ENCODE measurements at regions not wholly inside any gene's neighbourhood (a gene's known extent, or its start where the extent isn't known, plus 50 kb on each side); places are given as distances from the start of the nearest gene placed in this dataset.

GRCh38 chr2:120653871-120654270, 81.8 kb upstream of the GLI2 start:
- TF ChIP-seq SPI1 (IDR thresholded peaks at IDR 0.05; ENCODE audit: low read depth, low read length), result no peak
- TF ChIP-seq POLR2A (IDR thresholded peaks at IDR 0.05; ENCODE audit: low read depth, low read length), result no peak
- TF ChIP-seq TAF1 (IDR thresholded peaks at IDR 0.05; ENCODE audit: low read depth, low read length), result no peak
- no peak for TF ChIP-seq POLR2AphosphoS5 (IDR thresholded peaks at IDR 0.05; ENCODE audit: low read depth, low read length)

Measured in GM12891 (cell line).